SU-DHL-6 (cell line): ENCODE measurements at regions not wholly inside any gene's neighbourhood (a gene's known extent, or its start where the extent isn't known, plus 50 kb on each side); places are given as distances from the start of the nearest gene placed in this dataset.

Experiments used
- H2AFZ ChIP-seq: fragments of 200-600 bp; sonication (generic); 2 replicates; pipeline ENCODE4 v1.6.1; 2014; ENCODE audit warnings: low read depth, mild to moderate bottlenecking, moderate library complexity, mixed read lengths, antibody characterized with exemption, low read length; ENCODE audit not compliant: severe bottlenecking
- H3F3A ChIP-seq: fragments of 200-600 bp; shearing (Covaris generic); 2 replicates; pipeline ENCODE4 v1.6.0; 2016; ENCODE audit warnings: antibody characterized with exemption, mild to moderate bottlenecking; ENCODE audit not compliant: insufficient read depth
- H3K27ac ChIP-seq: fragments of 200-600 bp; sonication (generic); 2 replicates; pipeline ENCODE4 v1.5.1; 2016; ENCODE audit warnings: low read depth, mild to moderate bottlenecking, low read length, moderate library complexity, mixed read lengths
- H3K27me3 ChIP-seq: fragments of 200-600 bp; sonication (generic), shearing (Covaris generic); 2 replicates; pipeline ENCODE4 v1.6.0; 2014; ENCODE audit warnings: mild to moderate bottlenecking, low read length
- H3K36me3 ChIP-seq: fragments of 200-600 bp; sonication (generic); 2 replicates; pipeline ENCODE4 v1.6.1; 2014; ENCODE audit warnings: mild to moderate bottlenecking, low read length, mixed read lengths
- H3K4me2 ChIP-seq: fragments of 300-600, 200-600 bp; shearing (Covaris generic), sonication (generic); 2 replicates; pipeline ENCODE4 v1.6.0; 2014; ENCODE audit warnings: low read length, low read depth, mild to moderate bottlenecking; ENCODE audit not compliant: poor library complexity, severe bottlenecking
- H3K4me3 ChIP-seq: fragments of 200-600 bp; sonication (generic); 2 replicates; pipeline ENCODE4 v1.5.1; 2014; ENCODE audit warnings: antibody characterized with exemption, low read length, mild to moderate bottlenecking, mixed read lengths; ENCODE audit not compliant: insufficient read depth, poor library complexity, severe bottlenecking
- H3K79me2 ChIP-seq: fragments of 200-600 bp; sonication (generic); 2 replicates; pipeline ENCODE4 v1.6.1; 2014; ENCODE audit warnings: mild to moderate bottlenecking, low read length, moderate library complexity; ENCODE audit not compliant: insufficient read depth
- H3K9ac ChIP-seq: fragments of 200-600 bp; sonication (generic); 2 replicates; pipeline ENCODE4 v1.7.0; 2014; ENCODE audit warnings: mild to moderate bottlenecking, low read length
- H3K9me2 ChIP-seq: fragments of 200-600 bp; sonication (generic); replicated peaks from 2 replicates; pipeline ENCODE4 v1.6.1; 2014; ENCODE audit warnings: low read length; ENCODE audit not compliant: insufficient read depth
- H3K9me3 ChIP-seq: fragments of 200-600 bp; sonication (generic); 2 replicates; pipeline ENCODE4 v1.6.1; 2014; ENCODE audit warnings: low read length, mixed read lengths; ENCODE audit not compliant: insufficient read depth
- H4K20me1 ChIP-seq: fragments of 200-600 bp; sonication (generic); 2 replicates; pipeline ENCODE4 v1.6.1; 2014; ENCODE audit warnings: low read depth, mild to moderate bottlenecking, antibody characterized with exemption, low read length, moderate library complexity, mixed read lengths
- EZH2phosphoT487 ChIP-seq: fragments of 200-600 bp; sonication (generic), shearing (Covaris generic); conservative IDR thresholded peaks from 2 replicates; pipeline ENCODE4 v1.6.1; 2018; ENCODE audit warnings: mild to moderate bottlenecking, antibody characterized with exemption, low read length, moderate library complexity, mixed read lengths
- TF ChIP-seq, protein P1 (sequence below): fragments of 200-600 bp; sonication (generic); IDR thresholded peaks from one replicate; pipeline ENCODE4 v1.5.1; 2017; ENCODE audit warnings: antibody characterized with exemption, mild to moderate bottlenecking, low read length, moderate library complexity; ENCODE audit not compliant: insufficient read depth, poor library complexity, severe bottlenecking

GRCh38 chr10:125397608-125398007 is 237.2 kb upstream of the CTBP2 start:
- Histone ChIP-seq H2AFZ (no peak overlapping the region), H3K9me3 (no peaks in the 10 kb centered on the region; the same call in 1 of the 2 replicates), H3K79me2 (no peaks in the 10 kb centered on the region), H4K20me1 (no peaks in the 10 kb centered on the region), H3F3A (no peaks in the 10 kb centered on the region), H3K36me3 (no peaks in the 10 kb centered on the region), H3K4me2 (no peak overlapping the region), H3K4me3 (no peak overlapping the region), H3K9ac (no peak overlapping the region), H3K27ac (no peak overlapping the region), H3K27me3 (no peaks in the 10 kb centered on the region), H3K9me2 (no peaks in the 10 kb centered on the region)
- no peak for TF ChIP-seq EZH2phosphoT487
- TF ChIP-seq, protein P1, sequence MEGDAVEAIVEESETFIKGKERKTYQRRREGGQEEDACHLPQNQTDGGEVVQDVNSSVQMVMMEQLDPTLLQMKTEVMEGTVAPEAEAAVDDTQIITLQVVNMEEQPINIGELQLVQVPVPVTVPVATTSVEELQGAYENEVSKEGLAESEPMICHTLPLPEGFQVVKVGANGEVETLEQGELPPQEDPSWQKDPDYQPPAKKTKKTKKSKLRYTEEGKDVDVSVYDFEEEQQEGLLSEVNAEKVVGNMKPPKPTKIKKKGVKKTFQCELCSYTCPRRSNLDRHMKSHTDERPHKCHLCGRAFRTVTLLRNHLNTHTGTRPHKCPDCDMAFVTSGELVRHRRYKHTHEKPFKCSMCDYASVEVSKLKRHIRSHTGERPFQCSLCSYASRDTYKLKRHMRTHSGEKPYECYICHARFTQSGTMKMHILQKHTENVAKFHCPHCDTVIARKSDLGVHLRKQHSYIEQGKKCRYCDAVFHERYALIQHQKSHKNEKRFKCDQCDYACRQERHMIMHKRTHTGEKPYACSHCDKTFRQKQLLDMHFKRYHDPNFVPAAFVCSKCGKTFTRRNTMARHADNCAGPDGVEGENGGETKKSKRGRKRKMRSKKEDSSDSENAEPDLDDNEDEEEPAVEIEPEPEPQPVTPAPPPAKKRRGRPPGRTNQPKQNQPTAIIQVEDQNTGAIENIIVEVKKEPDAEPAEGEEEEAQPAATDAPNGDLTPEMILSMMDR = no peak

DNA sequence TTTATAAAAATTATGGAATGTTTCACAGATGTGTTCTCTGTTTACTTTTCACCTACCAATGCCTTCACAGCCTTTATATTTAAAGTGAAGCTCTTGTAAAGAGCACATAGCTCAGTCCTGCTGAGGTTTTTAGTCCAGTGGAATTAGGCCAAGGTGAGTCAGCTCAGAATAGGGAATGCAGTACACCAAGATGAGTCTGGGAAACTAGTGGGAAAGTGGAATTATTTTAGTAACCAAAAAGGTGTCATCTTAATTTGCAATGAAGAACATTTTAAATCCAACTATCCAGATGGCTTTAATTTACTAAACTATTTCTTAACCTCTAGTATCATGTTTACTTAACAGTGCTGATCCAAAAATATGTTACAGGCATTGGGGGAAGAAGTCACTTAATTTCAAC is 236.3 kb upstream of the CTBP2 start:
- Histone ChIP-seq H3K4me2 (no peak overlapping the region), H3K79me2 (no peaks in the 10 kb centered on the region), H3K27me3 (no peaks in the 10 kb centered on the region), H3F3A (no peaks in the 10 kb centered on the region), H3K9me2 (no peaks in the 10 kb centered on the region), H3K27ac (no peak overlapping the region), H3K9me3 (no peaks in the 10 kb centered on the region), H3K4me3 (no peak overlapping the region), H3K36me3 (no peaks in the 10 kb centered on the region), H4K20me1 (no peaks in the 10 kb centered on the region), H3K9ac (no peak overlapping the region), H2AFZ (no peak overlapping the region)
- TF ChIP-seq EZH2phosphoT487 = no peak
- TF ChIP-seq, protein P1 = no peak

DNA sequence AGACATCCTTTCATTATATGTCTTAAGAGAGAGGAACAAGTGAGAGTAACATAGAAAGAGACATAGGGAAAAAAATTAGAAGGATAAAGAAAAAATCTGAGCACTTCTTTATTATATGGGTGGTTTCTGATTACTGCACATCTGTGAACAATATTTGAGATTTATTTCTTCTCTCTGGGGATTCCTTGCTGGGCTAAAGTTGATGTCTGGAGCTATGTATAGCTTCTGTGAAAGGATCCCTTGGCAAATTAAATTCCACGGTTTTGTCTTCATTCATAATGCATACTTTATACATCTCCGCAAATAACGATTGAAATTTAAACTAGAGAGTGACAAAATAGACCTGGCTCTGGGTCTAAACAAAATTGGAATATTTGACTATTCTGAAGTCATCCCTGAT is 232.2 kb upstream of the CTBP2 start:
- Histone ChIP-seq H3K79me2 (no peaks in the 10 kb centered on the region), H3F3A (no peaks in the 10 kb centered on the region), H4K20me1 (no peaks in the 10 kb centered on the region), H3K9ac (no peak overlapping the region), H2AFZ (no peak overlapping the region), H3K9me3 (no peaks in the 10 kb centered on the region), H3K9me2 (no peaks in the 10 kb centered on the region), H3K27ac (no peak overlapping the region), H3K27me3 (no peaks in the 10 kb centered on the region), H3K4me2 (no peak overlapping the region), H3K36me3 (no peaks in the 10 kb centered on the region), H3K4me3 (no peak overlapping the region)
- TF ChIP-seq EZH2phosphoT487 = no peak
- TF ChIP-seq, protein P1 = no peak
